Subcutaneous abdominal adipose tissue (tissue), 5 donors: ENCODE measurements at regions not wholly inside any gene's neighbourhood (a gene's known extent, or its start where the extent isn't known, plus 50 kb on each side); places are given as distances from the start of the nearest gene placed in this dataset.

Source experiments
- H3K27ac ChIP-seq: one replicate; pipeline ENCODE4 v1.7.0; 2013; ENCODE audit warnings: low read depth, mild to moderate bottlenecking, inconsistent platforms, low read length, moderate library complexity
- H3K27me3 ChIP-seq, 5 donors: one replicate each; pipeline ENCODE4 v1.7.0; 2013; ENCODE audit warnings: low read length in 5 of 5, inconsistent platforms in 1 of 5; ENCODE audit not compliant: control insufficient read depth in 5 of 5, insufficient read depth in 4 of 5
- H3K36me3 ChIP-seq, 5 donors: one replicate each; pipeline ENCODE4 v1.7.0; 2013; ENCODE audit warnings: low read length in 5 of 5; ENCODE audit not compliant: control insufficient read depth in 5 of 5, insufficient read depth in 5 of 5
- H3K4me1 ChIP-seq, 5 donors: one replicate each; pipeline ENCODE4 v1.7.0; 2013; ENCODE audit warnings: low read length in 5 of 5, mild to moderate bottlenecking in 3 of 5, moderate library complexity in 1 of 5; ENCODE audit not compliant: control insufficient read depth in 5 of 5, insufficient read depth in 5 of 5
- H3K4me3 ChIP-seq, 5 donors: one replicate each; pipeline ENCODE4 v1.7.0; 2013; ENCODE audit warnings: low read length in 5 of 5, low read depth in 1 of 5
- H3K9ac ChIP-seq, 5 donors: one replicate each; pipeline ENCODE4 v1.7.0; 2013; ENCODE audit warnings: low read length in 5 of 5, mild to moderate bottlenecking in 4 of 5, moderate library complexity in 3 of 5
- H3K9me3 ChIP-seq, 5 donors: one replicate each; pipeline ENCODE4 v1.7.0; 2013; ENCODE audit warnings: low read length in 5 of 5; ENCODE audit not compliant: control insufficient read depth in 5 of 5
- donor health status: healthy.
- donor health status: healthy.
- donor health status: healthy.
- donor health status: healthy.
- donor health status: healthy.

GRCh38 chr15:66893294-66893693 is 172.1 kb upstream of the SMAD3 start:
- Histone ChIP-seq H3K4me3 (no peak overlapping the region), H3K36me3 (no peaks in the 10 kb centered on the region), H3K27ac (no peak overlapping the region), H3K9me3 (no peaks in the 10 kb centered on the region), H3K4me1 (peaks cover 3 to 11% (median 6%) of the 10 kb centered on the region in 5 donors), H3K9ac (no peak overlapping the region), H3K27me3 (no peaks in the 10 kb centered on the region)

GRCh38 chr15:66894363-66894762 is 171.0 kb upstream of the SMAD3 start:
- Histone ChIP-seq H3K4me3 (no peak overlapping the region), H3K4me1 (peaks cover 3 to 17% (median 6%) of the 10 kb centered on the region in 5 donors), H3K9me3 (no peaks in the 10 kb centered on the region), H3K27ac (no peak overlapping the region), H3K27me3 (no peaks in the 10 kb centered on the region), H3K36me3 (no peaks in the 10 kb centered on the region), H3K9ac (no peak overlapping the region)

GRCh38 chr15:66894986-66895780 is 170.2 kb upstream of the SMAD3 start:
- no peak overlapping the region for H3K4me3 ChIP-seq
- peaks cover 3 to 17% (median 6%) of the 10 kb centered on the region in 5 donors for H3K4me1 ChIP-seq
- no peak overlapping the region for H3K9ac ChIP-seq
- no peaks in the 10 kb centered on the region for H3K27me3 ChIP-seq
- H3K9me3 ChIP-seq: no peaks in the 10 kb centered on the region
- no peaks in the 10 kb centered on the region for H3K36me3 ChIP-seq
- no peak overlapping the region for H3K27ac ChIP-seq

GRCh38 chr15:66895794-66896453 is 169.5 kb upstream of the SMAD3 start:
- H3K4me3 ChIP-seq: no peak overlapping the region
- peaks cover 5 to 21% (median 8%) of the 10 kb centered on the region in 5 donors for H3K4me1 ChIP-seq
- no peaks in the 10 kb centered on the region for H3K9me3 ChIP-seq
- H3K9ac ChIP-seq: no peak overlapping the region
- H3K27me3 ChIP-seq: no peaks in the 10 kb centered on the region
- H3K36me3 ChIP-seq: no peaks in the 10 kb centered on the region
- H3K27ac ChIP-seq: no peak overlapping the region

DNA sequence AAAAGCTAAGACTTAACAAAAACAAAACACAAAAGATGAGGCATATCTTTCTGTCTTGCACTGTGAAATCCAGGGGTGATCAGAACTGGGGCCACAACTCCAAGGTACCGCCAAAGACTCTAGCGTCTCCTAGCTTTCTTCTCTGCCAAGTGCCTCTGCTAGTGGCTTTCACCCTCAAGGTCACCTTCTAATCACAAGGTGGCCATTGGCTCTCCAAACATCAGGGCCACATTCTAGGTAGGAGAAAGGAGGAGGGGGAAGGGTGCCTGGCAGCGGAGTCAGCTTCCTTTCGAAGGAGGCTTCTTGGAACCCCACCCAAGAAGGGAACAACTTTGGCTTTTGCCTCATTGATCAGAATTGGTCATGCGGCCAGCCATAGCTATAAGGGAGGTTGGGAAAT is 168.8 kb upstream of the SMAD3 start:
- Histone ChIP-seq H3K4me1 (peaks cover 10 to 27% (median 14%) of the 10 kb centered on the region in 5 donors), H3K9me3 (no peaks in the 10 kb centered on the region)

DNA sequence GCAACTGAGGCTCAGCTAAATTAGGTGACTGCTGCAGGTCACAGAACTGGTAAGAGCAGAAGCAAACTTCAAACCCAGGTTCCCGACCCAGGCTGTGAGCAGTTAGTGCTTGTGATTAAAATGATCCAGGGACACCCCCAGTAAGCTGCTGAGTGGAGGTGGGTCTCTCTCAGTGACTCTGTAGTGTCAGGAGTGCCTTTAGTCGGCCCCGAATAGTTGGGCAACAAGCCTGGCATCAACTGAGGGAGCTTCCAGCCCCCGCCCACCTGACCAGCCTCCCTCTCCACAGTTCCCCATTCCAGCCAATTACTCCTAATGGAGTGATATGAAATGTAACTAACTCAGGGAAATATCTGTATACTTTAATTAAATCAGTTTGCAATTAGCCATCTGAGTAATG is 168.0 kb upstream of the SMAD3 start:
- peaks cover 9 to 29% (median 16%) of the 10 kb centered on the region in 5 donors for H3K4me1 ChIP-seq
- H3K27ac ChIP-seq: no peak overlapping the region
- H3K4me3 ChIP-seq: no peak overlapping the region
- no peak overlapping the region for H3K9ac ChIP-seq
- no peaks in the 10 kb centered on the region for H3K36me3 ChIP-seq
- no peaks in the 10 kb centered on the region for H3K27me3 ChIP-seq
- no peaks in the 10 kb centered on the region for H3K9me3 ChIP-seq

More for the DNA sequence above, 168.8 kb upstream of the SMAD3 start:
- Histone ChIP-seq H3K9ac (no peak overlapping the region), H3K36me3 (no peaks in the 10 kb centered on the region), H3K27me3 (no peaks in the 10 kb centered on the region), H3K4me3 (no peak overlapping the region), H3K27ac (no peak overlapping the region)

DNA sequence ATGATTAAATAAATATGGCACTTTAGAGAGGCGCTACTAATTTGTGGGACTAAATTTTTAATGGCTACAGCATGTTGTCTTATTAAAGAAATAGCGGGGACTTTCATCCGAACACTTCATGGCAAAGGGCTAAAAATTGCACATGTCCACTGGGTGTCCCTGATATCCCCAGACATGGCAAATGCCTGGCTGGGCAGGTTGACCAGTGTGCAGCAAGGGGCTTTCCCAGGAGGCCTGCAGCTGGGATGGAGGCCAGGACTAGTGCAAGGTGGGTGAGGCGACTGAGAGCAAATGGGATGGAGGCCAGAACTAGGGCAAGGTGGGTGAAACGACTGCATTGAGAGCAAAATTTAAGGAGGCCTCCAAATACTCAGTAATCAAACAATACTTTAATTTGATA is 167.4 kb upstream of the SMAD3 start:
- no peaks in the 10 kb centered on the region for H3K27me3 ChIP-seq
- H3K27ac ChIP-seq: no peak overlapping the region
- peaks cover 8 to 28% (median 15%) of the 10 kb centered on the region in 5 donors for H3K4me1 ChIP-seq
- no peak overlapping the region for H3K9ac ChIP-seq
- H3K9me3 ChIP-seq: no peaks in the 10 kb centered on the region
- no peaks in the 10 kb centered on the region for H3K36me3 ChIP-seq
- H3K4me3 ChIP-seq: no peak overlapping the region

GRCh38 chr15:66898656-66899386 is 166.6 kb upstream of the SMAD3 start:
- no peaks in the 10 kb centered on the region for H3K36me3 ChIP-seq
- H3K4me3 ChIP-seq: no peak overlapping the region
- H3K27me3 ChIP-seq: no peaks in the 10 kb centered on the region
- H3K9me3 ChIP-seq: no peaks in the 10 kb centered on the region
- H3K27ac ChIP-seq: no peak overlapping the region
- H3K9ac ChIP-seq: no peak overlapping the region
- peaks cover 8 to 31% (median 15%) of the 10 kb centered on the region in 5 donors for H3K4me1 ChIP-seq

GRCh38 chr15:66899555-66900350 is 165.6 kb upstream of the SMAD3 start:
- H3K36me3 ChIP-seq: no peaks in the 10 kb centered on the region
- H3K4me3 ChIP-seq: no peak overlapping the region
- peaks cover 8 to 31% (median 15%) of the 10 kb centered on the region in 5 donors for H3K4me1 ChIP-seq
- no peak overlapping the region for H3K27ac ChIP-seq
- no peak overlapping the region for H3K9ac ChIP-seq
- no peaks in the 10 kb centered on the region for H3K9me3 ChIP-seq
- H3K27me3 ChIP-seq: no peaks in the 10 kb centered on the region
